GM18519 (cell line): ENCODE measurements at regions not wholly inside any gene's neighbourhood (a gene's known extent, or its start where the extent isn't known, plus 50 kb on each side); places are given as distances from the start of the nearest gene placed in this dataset.

Experiments
- ATAC-seq: cut with Tn5 transposase; IDR thresholded peaks from one replicate; pipeline ENCODE4 v1.9.1; 2021; ENCODE audit warnings: mild to moderate bottlenecking, moderate library complexity; ENCODE audit not compliant: unreplicated experiment, low FRiP score

DNA sequence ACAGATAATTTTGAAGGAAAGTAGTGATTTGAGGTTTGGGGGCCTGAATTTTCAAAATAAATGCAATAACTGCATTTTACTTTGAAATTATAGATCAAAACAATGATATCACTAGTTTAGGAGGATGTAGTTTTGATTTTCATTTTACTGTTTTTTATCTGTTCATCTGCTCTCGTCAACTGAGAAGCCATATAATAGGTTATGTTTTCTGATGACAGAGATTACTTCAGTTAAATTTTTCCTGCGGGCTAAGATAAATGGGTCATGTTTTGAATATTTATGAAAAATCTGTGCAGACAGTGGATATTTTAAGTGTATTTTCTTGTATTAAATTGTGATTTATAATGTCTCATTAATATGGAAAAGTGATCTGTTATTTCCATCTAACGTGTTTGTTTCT, 573.4 kb downstream of the CPS1 start:
- ATAC-seq, result no peak

DNA sequence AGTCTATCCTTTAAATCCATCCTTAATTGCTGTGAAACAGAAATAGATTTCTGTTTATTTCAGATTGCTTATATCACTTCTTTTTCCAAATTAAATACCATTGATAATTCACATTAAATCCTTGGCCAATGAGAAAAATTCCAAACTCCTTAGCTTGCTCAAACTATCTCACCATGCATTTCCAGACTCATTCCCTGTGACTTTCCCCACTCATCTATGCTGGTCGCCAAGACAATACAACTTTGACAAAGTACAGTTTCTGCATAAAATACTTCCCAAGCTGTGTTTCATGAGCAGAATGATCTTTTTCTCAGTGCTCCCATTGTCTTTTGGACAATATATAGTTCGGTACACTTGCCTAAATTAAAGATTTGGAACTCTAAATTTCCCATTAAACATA, 575.6 kb downstream of the CPS1 start:
- ATAC-seq, result no peak

DNA sequence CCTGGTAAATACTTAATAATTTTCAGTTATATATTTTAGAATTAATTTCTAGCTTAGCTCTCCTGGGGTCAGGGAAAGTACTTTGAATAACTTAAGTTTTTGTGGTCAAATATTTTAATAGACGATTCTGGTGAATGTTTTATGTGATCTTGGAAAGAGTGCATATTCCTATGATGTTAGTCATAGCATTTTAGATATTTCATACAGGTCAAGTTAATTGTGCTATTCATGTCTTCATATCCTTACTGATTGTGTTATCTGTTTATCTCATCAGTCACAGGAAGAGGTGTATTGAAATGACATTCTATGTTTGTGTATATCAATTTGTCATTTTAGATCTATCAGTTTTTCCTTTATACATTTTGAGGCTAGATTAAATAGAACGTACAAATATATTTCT, 576.2 kb downstream of the CPS1 start:
- ATAC-seq, result no peak

DNA sequence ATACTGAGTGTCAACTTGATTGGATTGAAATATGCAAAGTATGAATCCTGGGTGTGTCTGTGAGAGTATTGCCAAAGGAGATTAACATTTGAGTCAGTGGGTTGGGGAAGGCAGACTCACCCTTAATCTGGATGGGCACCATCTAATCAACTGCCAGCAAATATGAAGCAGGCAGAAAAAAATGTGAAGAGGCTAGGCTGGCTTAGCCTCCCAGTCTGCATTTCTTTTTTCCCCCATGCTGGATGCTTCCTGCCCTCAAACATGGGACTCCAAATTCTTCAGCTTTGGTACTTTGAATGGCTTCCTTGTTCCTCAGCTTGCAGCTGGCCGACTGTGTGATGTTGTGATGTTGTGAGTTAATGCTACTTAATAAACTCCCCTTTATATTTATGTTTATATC, 577.4 kb downstream of the CPS1 start:
- ATAC-seq, result no peak

DNA sequence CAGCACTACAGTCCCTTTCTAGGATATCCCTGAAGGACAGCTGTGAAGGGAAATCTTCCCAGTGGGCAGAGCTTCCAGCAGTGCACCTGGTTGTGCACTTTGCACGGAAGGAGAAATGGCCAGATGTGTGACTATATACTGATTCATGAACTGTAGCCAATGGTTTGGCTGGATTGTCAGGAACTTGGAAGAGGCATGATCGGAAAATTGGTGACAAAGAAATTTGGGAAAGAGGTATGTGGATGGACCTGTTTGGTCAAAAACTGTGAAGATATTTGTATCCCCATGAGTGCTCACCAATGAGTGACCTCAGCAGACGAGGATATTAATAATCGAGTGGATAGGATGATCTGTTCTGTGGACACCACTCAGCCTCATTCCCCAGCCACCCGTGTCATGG, 582.2 kb downstream of the CPS1 start:
- ATAC-seq, result no peak

DNA sequence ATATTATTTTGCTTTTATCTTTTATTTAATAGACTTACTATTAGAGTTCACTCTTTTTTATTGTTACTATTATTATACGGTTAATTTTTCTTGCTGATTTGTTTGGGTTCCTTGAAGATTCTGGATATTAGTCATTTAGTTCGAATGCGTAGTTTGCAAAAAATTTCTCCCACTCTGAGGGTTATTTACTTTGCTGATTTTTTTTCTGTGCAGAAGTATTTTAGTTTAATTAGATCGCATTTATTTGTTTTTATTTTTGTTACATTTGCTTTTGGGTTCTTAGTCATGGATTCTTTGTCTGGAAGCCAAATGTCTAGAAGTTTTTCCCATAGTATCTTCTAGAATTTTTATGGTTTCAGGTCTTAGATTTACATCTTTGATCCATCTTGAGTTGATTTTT, 585.2 kb downstream of the CPS1 start:
- no peak for ATAC-seq

DNA sequence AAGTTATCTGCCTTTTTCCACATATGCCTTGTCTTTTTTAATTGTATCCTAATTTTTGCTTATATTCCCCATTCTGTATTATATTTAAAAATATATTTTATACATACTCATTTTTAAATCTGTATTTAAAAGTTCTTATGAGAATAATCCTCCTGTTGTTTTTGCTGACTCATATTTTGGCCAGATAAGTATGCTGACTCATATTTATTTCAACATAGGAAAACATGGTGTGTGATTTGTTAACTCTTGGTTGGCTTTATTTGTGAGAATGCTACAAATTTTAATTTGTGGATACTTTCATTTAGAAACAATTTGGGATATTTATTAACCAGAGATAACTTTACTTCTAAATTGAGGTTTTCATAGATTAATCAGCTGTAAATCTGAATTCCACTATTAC, 587.7 kb downstream of the CPS1 start:
- ATAC-seq, result no peak

DNA sequence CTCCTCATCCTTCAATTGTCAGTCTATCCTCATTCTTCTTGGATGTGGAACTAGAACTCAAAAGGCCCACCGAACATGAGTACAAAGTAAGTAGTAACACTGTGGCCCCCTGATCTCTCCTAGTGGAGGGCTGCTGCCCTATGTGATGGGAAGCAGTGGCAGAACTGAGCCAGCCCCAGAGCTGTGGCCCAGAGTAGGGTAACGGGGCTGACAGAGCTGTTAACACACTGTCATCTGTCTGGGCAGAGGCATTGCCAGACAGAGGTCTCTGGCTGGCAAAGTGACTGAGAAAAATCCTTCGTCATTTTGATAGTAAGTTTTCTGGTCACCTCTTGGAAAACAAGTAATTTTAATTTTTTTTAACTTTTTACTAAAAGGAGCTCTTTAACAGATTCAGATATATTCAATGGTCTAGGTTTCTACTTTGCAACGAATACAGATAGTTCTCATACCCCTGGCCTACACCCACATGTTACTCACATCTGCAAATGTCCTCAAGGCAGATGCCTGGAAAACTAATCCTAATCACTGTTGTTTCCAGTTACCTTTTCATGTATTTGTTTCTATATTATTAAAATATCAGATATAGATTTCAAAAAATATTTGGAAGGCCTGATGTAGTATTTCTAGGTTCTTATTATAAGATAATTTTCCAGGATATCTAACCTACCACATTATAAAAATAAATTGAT, 588.7 kb downstream of the CPS1 start:
- ATAC-seq, result no peak

DNA sequence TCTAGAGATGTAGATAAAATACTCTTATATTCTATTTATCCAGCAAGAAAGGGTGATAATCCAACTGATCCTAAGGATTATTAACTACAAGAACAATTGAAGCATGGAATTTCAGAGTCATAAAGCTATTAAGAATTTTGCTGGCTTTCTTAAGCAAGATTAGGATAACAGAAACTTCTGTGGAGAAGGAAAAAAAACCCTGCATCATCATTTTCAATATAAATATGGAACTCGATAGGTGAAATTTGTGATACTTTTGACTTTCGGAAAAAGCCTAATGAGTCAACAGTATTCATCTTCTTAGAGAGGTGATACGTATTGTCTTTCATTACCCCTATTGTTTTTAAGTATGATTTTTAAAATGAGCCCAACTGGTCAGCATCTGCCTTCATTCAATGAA, 593.3 kb downstream of the CPS1 start:
- ATAC-seq, result no peak

DNA sequence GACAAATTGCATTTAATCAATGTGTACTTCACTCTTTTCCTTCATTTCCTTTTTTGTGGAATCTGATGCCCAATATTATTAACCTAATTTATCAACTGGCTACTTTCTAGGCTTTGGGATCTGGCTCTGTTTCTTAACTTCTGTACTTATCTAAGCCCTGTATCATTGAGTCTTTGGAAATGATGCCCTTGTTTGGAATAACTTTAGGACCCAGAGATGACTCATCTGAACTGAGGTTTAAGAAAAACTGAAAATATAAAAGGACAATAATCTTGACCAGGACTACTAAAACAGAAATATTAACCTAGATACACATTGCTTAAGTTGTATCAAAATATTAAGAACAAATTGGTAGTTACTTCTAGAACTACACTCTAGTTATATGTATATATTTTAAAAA, 600.8 kb downstream of the CPS1 start:
- ATAC-seq, result no peak

DNA sequence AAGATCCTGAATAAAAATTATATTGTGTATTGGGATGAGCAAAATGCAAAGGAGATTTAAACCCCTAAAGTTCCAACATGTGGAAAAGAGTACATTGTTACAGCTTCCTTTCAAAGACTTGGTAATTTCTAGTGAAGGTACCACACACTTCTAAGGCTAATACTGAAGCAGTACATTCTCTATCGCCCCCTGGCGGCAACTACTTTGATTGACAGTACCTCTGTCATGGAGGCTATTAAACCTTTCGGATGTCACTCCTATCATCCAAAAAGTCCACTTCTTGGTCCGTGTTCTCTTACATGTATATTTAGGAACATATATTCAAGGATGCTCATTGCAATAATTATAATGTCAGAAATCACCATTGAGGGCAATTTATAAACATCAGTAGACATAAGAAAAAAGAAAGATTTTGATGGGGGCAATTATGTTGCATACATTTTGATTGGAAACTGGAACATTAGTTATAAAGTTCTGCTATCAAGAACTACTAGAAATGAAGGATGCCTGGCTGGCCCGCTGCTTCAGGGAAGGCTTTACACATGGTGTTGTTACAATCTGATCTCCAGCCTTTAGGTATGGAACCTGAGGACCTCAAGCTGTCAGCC, 601.6 kb downstream of the CPS1 start:
- peak; percentile 99 for ATAC-seq

DNA sequence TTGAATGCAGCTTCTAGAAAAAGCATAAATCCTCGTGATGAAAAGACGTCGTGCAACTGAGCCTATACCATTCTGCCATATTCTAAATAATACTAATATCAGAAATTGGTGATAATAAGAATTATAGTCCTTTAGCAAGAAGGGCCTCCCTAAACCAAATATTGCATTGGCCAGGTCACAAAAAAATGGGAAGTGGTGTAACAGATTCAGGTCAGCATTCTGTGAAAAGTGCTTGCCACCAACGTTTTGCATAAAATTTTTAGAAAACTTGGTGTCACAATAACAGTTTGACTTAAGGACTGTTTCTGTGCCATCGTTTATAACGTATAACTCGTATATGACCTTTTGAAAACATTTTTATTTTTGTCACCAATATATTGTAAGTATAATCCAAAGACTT, 603.6 kb downstream of the CPS1 start:
- no peak for ATAC-seq

DNA sequence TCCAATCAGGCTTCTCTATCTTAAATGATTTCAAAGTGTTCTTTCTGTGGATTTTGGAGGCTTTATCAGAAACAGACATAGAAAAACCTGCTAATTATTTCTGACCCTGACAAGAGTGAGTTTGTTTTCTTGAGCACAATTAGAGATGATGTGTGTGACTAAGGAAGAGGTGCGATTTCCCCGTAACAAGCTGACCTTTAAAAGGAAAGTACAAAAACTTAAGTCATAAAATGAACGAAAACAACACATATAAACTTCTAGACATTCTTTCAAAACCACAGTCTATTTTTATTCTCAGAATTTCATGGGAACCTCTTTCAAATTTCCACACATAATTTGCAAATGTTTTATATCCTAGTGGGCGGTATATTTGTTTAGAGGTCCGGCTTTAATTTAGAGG, 604.8 kb downstream of the CPS1 start:
- ATAC-seq, result no peak

DNA sequence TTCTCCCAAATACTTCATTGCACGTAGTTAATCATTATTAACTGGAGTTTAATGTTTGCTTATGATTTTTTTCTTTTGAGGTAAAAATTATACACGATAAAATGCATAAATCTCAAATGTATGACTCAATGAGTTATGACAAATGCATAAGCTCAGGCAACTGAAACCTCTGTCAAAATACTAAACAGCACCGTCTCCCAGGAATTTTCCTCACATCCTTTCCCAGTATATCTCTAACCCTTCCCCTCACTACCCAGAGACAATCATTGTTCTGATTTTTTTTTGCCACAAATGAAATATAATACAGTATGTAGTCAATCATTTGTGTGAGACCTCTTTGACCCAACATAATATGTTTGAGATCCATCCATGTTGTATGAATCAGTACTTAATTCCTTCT, 606.5 kb downstream of the CPS1 start:
- ATAC-seq, result no peak

DNA sequence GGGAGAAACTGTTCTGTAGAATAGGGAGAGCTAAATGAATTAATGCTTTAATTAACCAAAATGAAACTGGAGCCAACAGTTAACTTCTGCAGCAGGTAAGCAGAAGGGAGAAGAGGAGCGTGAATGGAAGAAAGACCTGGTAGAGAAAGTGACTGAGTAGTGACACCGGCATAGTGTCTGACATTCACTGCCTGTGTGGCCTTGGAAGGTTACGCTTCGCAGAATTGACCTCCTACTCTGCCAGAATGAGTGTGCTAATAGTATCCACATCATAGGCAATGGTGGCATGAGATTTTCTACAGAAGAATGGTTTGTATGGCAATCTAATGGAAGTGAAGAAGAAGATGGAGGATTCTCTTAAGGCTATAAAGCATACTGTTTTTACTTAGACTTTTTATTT, 614.4 kb downstream of the CPS1 start:
- no peak for ATAC-seq

DNA sequence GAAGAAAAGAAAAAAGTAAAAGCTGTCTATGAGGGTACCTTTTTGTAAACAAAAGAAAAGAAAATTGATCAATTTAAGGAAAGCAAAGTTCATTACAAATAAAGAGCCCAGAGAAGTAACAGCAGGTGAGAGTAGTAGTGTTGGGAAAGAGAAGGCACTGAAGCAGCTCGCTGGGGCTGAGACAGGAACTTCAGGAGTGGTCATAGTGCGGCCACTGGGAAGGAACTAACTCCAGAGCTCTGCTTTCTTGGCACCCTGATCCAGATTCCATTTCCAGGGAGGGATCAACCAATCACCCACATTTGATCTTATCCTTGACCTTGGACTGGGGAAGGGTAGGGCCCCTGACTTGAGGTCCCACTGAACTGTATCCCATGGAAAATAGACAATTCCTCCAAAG, 617.6 kb downstream of the CPS1 start:
- no peak for ATAC-seq

DNA sequence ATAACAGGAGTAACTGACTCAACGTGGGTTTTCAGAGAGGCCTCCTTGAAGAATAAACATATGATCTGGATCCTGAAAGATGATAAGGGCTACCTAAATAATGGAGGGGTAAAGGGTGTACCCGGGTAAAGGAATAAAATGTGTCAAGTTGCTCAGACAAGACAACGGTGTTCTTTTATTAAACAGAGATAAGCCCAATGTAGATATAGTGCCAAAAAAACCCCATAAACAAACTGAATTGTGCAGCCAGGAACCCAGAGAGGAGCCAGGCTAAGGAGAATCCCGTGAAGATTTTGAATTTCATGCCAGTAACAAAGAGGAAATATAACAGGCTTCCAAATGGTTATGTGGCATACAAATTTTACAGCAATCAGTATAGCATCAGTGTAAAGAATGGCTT, 618.2 kb downstream of the CPS1 start:
- ATAC-seq, result no peak

DNA sequence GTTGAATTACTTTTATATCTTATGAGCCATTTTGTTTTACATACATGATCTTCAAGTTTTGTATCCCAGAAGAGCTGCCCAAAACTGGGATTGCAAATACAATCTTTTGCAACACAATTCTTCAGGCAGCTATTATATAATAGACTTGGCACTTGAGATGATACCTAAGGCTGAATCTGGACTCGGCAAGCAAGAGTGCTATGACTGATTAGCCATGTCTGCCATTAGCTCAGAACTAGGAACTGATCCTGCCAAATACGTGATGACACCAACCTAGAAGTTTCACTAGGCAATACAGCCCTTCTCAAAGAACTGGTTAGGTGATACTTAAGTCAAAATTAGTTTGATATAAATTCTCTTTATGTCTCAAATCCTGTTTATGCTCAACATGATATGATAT, 619.6 kb downstream of the CPS1 start:
- no peak for ATAC-seq

DNA sequence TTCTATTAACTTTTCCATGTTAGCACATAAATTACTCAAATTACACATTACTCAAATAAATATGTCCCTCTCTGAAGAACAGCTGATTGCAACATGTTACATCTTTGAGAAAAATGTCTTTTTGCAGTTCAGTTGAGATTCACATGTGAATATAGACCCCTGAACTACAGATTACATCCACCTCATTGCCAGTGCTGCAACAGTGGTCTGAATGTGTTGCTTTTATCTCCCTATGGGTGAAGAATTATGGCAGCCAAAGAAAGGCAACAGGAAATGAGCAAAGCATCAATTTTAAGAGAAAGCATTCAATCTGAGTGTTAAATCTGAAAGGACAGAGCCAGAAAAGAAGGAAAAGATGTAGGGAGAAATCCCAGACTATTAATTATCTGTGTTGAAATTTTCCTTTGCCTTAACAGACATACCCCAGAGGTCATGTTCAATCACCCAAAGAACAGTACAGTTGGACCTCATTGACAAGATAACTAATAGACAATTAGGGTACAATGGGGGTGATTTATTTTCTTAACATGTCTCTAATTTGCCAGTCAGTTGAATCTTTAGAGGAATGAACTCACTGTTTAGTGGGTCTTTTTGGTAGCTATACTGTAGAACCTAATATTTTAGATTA, 620.2 kb downstream of the CPS1 start:
- no peak for ATAC-seq

DNA sequence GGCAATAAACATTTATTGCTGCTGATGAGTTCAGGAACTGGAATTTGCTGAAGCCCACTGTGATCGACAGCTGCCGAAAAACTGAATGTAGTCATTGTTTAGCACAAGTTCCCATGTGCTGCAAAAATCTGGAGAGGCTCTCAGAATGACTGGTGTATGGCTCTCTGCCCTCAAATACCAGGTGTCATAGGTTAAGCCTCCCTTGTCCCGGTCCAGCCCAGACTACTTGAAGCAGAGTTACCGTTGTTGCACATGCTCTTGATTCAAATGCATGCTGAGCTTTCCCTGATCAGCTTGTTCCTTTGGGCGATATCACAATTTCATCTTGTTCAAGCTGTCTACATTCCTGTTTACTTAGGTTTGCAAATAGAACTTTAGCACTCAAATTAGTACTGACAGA, 625.2 kb downstream of the CPS1 start:
- no peak for ATAC-seq

DNA sequence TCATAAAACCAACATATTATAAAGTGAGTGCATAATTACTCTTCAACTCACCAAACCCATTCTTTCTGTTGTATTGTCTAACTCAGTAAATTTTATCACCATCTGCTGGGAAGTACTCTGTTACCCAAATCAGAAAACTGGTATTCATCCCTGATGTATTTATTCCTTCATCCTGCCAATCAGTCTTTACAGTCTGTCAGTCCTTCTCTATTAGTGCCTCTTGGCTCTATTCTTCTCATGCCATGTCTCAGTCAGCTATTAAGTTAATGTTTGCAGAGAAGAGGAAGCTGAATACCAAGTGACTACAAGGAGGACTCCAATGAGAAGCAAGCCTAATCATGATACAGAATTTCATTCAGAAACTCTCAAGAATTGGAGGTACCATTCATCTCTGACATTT, 631.2 kb downstream of the CPS1 start:
- no peak for ATAC-seq

DNA sequence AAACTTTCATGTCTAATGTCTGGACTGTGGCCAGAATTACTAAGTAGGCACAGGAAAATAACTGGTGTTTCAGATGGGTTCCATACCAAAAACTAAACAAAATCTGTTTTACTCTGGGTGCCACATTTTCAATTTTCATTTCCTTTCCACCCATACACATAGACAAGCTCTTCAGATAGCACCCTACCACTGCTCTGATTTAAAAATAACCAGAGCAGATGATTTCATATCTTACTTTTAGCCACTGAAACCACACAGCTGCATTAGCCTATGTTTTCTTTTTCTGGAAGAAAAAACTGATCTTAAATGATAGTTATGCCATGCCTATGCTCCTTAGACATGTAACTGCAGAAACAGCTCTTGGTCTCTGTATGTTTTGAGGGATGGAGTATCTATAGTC, 647.6 kb downstream of the CPS1 start:
- peak; percentile 97 for ATAC-seq
